ENCODE measurements at regions not wholly inside any gene's neighbourhood (a gene's known extent, or its start where the extent isn't known, plus 50 kb on each side); places are given as distances from the start of the nearest gene placed in this dataset.
A peak's percentile ranks its signal among the peaks of the same experiment; 100 is the strongest.

DNA sequence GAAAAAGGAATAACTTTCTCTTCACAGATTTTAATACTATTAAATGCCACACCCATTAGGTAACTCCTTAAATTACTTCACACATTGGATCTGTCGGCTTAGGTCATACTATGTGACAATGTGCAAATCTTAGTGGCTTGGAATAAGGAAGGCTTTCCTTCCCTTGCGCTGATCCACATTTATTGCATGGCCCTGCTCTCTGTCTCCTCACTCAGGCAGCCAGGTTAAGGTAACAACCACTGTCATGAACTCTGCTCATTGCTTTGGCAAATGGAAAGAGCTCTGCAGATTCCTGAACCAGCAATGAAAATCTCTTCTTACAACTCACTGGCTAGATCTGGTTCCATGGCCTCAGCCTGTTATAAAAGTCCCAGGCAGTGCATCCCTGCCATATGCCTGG, 121.9 kb upstream of the NFIB start:
- H3K4me3 ChIP-seq (ENCODE audit: low read depth, low read length), result no peak overlapping the region
- TF ChIP-seq, protein P1, sequence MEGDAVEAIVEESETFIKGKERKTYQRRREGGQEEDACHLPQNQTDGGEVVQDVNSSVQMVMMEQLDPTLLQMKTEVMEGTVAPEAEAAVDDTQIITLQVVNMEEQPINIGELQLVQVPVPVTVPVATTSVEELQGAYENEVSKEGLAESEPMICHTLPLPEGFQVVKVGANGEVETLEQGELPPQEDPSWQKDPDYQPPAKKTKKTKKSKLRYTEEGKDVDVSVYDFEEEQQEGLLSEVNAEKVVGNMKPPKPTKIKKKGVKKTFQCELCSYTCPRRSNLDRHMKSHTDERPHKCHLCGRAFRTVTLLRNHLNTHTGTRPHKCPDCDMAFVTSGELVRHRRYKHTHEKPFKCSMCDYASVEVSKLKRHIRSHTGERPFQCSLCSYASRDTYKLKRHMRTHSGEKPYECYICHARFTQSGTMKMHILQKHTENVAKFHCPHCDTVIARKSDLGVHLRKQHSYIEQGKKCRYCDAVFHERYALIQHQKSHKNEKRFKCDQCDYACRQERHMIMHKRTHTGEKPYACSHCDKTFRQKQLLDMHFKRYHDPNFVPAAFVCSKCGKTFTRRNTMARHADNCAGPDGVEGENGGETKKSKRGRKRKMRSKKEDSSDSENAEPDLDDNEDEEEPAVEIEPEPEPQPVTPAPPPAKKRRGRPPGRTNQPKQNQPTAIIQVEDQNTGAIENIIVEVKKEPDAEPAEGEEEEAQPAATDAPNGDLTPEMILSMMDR (IDR thresholded peaks at IDR 0.05; ENCODE audit: low read depth, low read length, missing control alignments), result no peak
- DNase-seq (ENCODE audit: low read depth), result no peak

DNA sequence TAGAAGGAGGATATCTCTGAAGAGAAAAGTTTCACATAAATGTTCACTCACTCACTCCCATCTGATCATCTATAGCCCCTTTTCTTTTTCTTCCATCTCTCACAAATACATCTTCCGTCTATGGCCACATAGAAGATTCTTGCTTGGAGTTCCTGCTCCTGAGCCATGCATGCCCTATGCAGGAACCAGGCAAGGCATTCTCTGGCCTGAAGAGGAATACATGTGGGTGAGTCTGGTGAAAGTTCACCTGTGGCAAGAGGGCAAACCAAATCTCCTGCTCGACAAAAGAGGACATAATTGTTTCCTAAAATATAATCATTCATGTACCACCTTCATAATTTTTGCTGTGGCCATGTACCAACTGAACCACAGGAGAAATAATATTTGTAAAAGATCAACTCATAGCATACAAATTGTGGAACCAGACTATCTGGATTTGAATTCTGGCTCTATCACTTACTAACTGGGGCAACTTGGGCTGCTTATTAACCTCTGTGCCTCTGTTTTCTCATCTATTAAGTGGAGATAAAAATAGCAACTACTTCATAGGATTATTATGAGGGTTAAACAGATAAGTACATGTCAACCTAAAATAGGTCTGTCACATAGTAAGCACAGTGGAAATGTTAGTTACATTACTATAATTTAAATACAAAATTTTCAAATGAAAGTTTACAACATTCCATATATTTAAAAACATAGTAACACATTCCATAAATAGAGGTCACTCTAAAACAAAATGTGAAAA, 121.2 kb upstream of the NFIB start:
- TF ChIP-seq, protein P1 (IDR thresholded peaks at IDR 0.05; ENCODE audit: low read depth, low read length, missing control alignments), result no peak
- no peak for DNase-seq (ENCODE audit: low read depth)
- H3K4me3 ChIP-seq (ENCODE audit: low read depth, low read length), result no peak overlapping the region

DNA sequence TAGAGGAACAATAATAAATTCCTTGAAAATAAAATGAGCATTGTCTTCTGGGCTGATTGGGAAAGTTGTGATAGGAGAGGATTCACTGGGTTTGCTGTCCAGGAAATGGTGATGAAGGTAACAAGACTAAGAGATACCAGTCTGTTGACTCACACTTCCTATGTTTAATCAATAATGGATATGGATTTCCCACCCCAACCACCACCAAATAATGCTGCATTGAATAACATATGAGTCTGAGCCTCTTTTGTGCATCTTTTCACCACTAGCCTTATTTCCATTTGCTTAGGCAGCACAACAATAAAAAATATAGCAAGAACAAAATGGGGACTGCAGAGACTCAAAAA, 120.2 kb upstream of the NFIB start:
- TF ChIP-seq, protein P1 (IDR thresholded peaks at IDR 0.05; ENCODE audit: low read depth, low read length, missing control alignments), result no peak

DNA sequence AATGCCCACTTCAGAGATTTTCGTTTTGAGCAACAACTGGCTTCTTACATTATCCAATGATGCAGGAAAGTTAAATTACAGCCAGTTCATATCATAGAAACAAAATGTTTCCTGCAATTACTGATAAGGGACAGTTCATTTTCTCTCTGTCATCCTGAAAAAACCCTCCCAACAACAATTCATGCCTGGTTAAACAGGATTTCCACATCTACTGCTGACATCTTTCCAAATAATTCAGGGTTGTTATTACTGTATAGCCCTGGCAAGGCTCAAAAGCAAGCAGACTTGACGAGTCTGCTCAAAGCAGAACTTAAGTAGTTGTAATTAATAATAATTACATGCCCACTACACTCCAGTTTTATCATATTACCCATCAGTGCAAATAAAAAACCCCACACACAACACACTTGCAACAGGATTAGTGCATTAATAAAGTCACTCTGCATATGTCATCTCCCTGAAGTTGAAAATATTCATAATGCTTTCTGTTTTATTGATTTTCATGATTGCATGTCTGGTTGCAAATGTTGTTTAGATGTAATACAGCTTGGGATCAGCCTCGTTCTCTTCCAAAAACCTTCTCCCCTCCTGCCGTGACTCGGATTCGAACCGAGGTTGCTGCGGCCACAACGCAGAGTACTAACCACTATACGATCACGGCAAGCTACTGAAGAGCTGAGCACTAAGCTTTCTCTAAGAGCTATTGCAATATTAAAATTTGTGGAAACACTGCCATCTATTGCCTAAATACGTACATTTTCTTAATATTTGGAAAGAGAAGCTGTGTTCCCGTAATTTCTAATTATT, 119.6 kb upstream of the NFIB start:
- TF ChIP-seq, protein P1 (IDR thresholded peaks at IDR 0.05; ENCODE audit: low read depth, low read length, missing control alignments), result no peak
- H3K4me3 ChIP-seq (ENCODE audit: low read depth, low read length), result no peak overlapping the region
- DNase-seq (ENCODE audit: low read depth), result no peak

More for the DNA sequence above, 120.2 kb upstream of the NFIB start:
- no peak overlapping the region for H3K4me3 ChIP-seq (ENCODE audit: low read depth, low read length)
- DNase-seq (ENCODE audit: low read depth), result no peak

DNA sequence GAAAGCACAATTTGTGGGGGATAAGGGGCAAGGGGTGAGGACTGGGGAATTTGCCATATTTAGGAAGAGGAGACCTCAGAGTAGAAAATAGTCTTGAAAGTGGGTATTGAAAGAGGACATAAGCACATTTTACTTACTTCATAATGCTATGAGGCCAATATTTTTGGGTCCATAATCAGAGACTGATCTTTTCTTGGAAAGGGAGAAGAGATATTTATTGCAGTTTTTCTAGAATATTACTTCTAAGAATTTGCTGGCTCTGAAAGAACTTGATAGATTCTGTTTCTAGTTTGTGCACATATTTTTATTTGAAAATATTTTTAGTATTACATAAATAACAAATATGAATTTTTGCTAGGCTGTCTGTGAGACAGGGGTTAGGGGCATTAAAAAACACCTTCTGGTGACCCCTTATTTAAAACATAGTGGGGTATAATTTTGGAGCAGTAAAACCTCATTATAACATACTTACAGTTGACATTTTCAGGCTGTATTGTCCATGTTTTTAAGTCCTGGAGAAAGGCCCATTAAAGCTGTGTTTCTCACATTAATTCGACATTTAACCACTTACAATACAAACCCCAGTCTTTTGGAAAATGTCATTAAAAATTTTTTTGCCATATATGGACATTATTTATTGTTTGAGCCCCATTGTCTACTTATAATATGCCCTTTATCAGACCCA, 118.9 kb upstream of the NFIB start:
- TF ChIP-seq, protein P1 (IDR thresholded peaks at IDR 0.05; ENCODE audit: low read depth, low read length, missing control alignments), result no peak
- no peak overlapping the region for H3K4me3 ChIP-seq (ENCODE audit: low read depth, low read length)
- DNase-seq (ENCODE audit: low read depth), result no peak

DNA sequence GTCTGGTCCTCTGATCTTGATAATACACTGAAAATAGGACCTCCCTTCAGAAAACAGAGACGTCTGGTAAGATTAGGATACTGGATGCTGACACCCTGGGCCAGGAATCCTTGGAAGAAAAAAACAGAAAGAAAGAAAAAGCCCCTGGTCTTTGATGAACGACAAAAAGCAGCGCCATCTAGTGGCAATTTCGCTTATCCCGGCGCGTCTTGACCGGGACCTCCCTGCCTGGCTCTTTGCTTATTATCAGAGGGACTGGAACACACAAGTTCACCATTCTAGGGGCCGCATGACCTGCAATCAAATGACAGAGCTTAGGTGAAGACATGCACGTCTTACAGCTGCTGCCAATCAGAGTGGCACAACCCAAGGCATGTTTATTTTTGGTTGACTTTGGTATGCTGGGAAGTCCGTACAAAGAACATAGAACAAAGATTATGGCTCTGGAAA, 114.9 kb upstream of the NFIB start:
- DNase-seq (ENCODE audit: low read depth), result no peak
- TF ChIP-seq, protein P1 (IDR thresholded peaks at IDR 0.05; ENCODE audit: low read depth, low read length, missing control alignments), result peak; percentile 76
- no peak overlapping the region for H3K4me3 ChIP-seq (ENCODE audit: low read depth, low read length)
